HEK293 (cell line): ENCODE measurements at regions not wholly inside any gene's neighbourhood (a gene's known extent, or its start where the extent isn't known, plus 50 kb on each side); places are given as distances from the start of the nearest gene placed in this dataset.
"Not testable (repeated sequence)": the region's sequence is repeated elsewhere in the genome, so short reads cannot be mapped to it uniquely, and the experiment has no call there.

Experiments used
- CTCF ChIA-PET: fragments of 350-600 bp; formaldehyde crosslinking; extraction: SDS; loops from one replicate; lab custom pipeline; 2021; ENCODE audit warnings: antibody characterized with exemption; lab: Yijun Ruan, JAX
- POLR2A ChIA-PET: fragments of 300-600 bp; formaldehyde crosslinking; extraction: SDS; loops from one replicate; lab custom pipeline; 2020; ENCODE audit warnings: antibody characterized with exemption, inconsistent platforms; lab: Yijun Ruan, JAX
- H3K27ac ChIP-seq: fragments of 200-500 bp; sonication (Bioruptor generic); 2 replicates; pipeline ENCODE4 v1.5.1; 2014; ENCODE audit warnings: low read depth, low read length, control low read depth, inconsistent platforms; ENCODE audit errors: extremely low read depth
- H3K36me3 ChIP-seq, 2 experiments: fragments of 200-500 bp in 1 of 2; sonication (Bioruptor generic) in 1 of 2; 1 replicate in 1 of 2; 2 replicates in 1 of 2; pipeline ENCODE4 v1.5.1; 2014 to 2017; ENCODE audit warnings: inconsistent platforms in 2 of 2, low read length in 2 of 2; ENCODE audit not compliant: control insufficient read depth in 2 of 2, insufficient read depth in 1 of 2
- H3K4me1 ChIP-seq: fragments of 200-500 bp; sonication (Bioruptor generic); 2 replicates; pipeline ENCODE4 v1.5.1; 2014; ENCODE audit warnings: mild to moderate bottlenecking, low read length, inconsistent platforms; ENCODE audit not compliant: control insufficient read depth, insufficient read depth
- H3K4me3 ChIP-seq: 2 replicates; pipeline ENCODE4 v1.5.1; 2011; ENCODE audit warnings: low read depth, mild to moderate bottlenecking, control low read depth, low read length, moderate library complexity
- H3K9me3 ChIP-seq: fragments of 200-500 bp; sonication (Bioruptor generic); 2 replicates; pipeline ENCODE4 v1.5.1; 2014; ENCODE audit warnings: low read depth, low read length, inconsistent platforms; ENCODE audit not compliant: control insufficient read depth, insufficient read depth
- EGR2 ChIP-seq: fragments of 450-650 bp; formaldehyde crosslinking; IDR thresholded peaks from 2 replicates; pipeline ENCODE4 v1.5.1; 2016; ENCODE audit warnings: low read depth, missing biosample characterization, missing genetic modification characterization
- GLIS2 ChIP-seq: fragments of 450-650 bp; formaldehyde crosslinking; IDR thresholded peaks from 2 replicates; pipeline ENCODE4 v1.5.1; 2016; ENCODE audit warnings: missing biosample characterization, missing genetic modification characterization
- HIC1 ChIP-seq: fragments of 450-650 bp; formaldehyde crosslinking; IDR thresholded peaks from 2 replicates; pipeline ENCODE4 v1.5.1; 2016; ENCODE audit warnings: missing biosample characterization, missing genetic modification characterization
- KLF7 ChIP-seq: fragments of 450-650 bp; formaldehyde crosslinking; IDR thresholded peaks from 2 replicates; pipeline ENCODE4 v1.5.1; 2016; ENCODE audit warnings: missing biosample characterization, missing genetic modification characterization, borderline replicate concordance
- KLF8 ChIP-seq: fragments of 450-650 bp; formaldehyde crosslinking; IDR thresholded peaks from 2 replicates; pipeline ENCODE4 v1.5.1; 2016; ENCODE audit warnings: missing biosample characterization, missing genetic modification characterization
- MZF1 ChIP-seq: fragments of 450-650 bp; formaldehyde crosslinking; IDR thresholded peaks from 2 replicates; pipeline ENCODE4 v1.5.1; 2017; ENCODE audit warnings: missing biosample characterization, missing genetic modification characterization, borderline replicate concordance
- REST ChIP-seq: fragments of 450-650 bp; formaldehyde crosslinking; IDR thresholded peaks from 2 replicates; pipeline ENCODE4 v1.5.1; 2016; ENCODE audit warnings: missing biosample characterization, missing genetic modification characterization
- ZBTB17 ChIP-seq: fragments of 450-650 bp; formaldehyde crosslinking; IDR thresholded peaks from 2 replicates; pipeline ENCODE4 v1.5.1; 2016; ENCODE audit warnings: missing biosample characterization, missing genetic modification characterization
- ZBTB48 ChIP-seq: fragments of 450-650 bp; formaldehyde crosslinking; IDR thresholded peaks from 2 replicates; pipeline ENCODE4 v1.5.1; 2016; ENCODE audit warnings: missing biosample characterization, missing genetic modification characterization
- ZBTB6 ChIP-seq: fragments of 450-650 bp; formaldehyde crosslinking; IDR thresholded peaks from 2 replicates; pipeline ENCODE4 v1.5.1; 2017; ENCODE audit warnings: missing biosample characterization, missing genetic modification characterization
- ZEB2 ChIP-seq: fragments of 450-650 bp; formaldehyde crosslinking; IDR thresholded peaks from 2 replicates; pipeline ENCODE4 v1.5.1; 2016; ENCODE audit warnings: missing biosample characterization, missing genetic modification characterization
- ZNF280D ChIP-seq: fragments of 450-650 bp; formaldehyde crosslinking; IDR thresholded peaks from 2 replicates; pipeline ENCODE4 v1.5.1; 2016; ENCODE audit warnings: missing biosample characterization, missing genetic modification characterization
- ZNF341 ChIP-seq: fragments of 450-650 bp; formaldehyde crosslinking; IDR thresholded peaks from 2 replicates; pipeline ENCODE4; 2016; ENCODE audit warnings: low read depth, missing biosample characterization, missing genetic modification characterization
- ZNF366 ChIP-seq: fragments of 450-650 bp; formaldehyde crosslinking; conservative IDR thresholded peaks from 2 replicates; pipeline ENCODE4 v1.5.1; 2016; ENCODE audit warnings: missing biosample characterization, missing genetic modification characterization
- ZNF391 ChIP-seq: fragments of 450-650 bp; formaldehyde crosslinking; IDR thresholded peaks from 2 replicates; pipeline ENCODE4 v1.5.1; 2016; ENCODE audit warnings: low read depth, missing biosample characterization, missing genetic modification characterization, borderline replicate concordance
- ZNF433 ChIP-seq: fragments of 450-650 bp; formaldehyde crosslinking; IDR thresholded peaks from 2 replicates; pipeline ENCODE4 v1.5.1; 2016; ENCODE audit warnings: missing biosample characterization, missing genetic modification characterization, low read depth
- ZNF510 ChIP-seq: fragments of 450-650 bp; formaldehyde crosslinking; IDR thresholded peaks from 2 replicates; pipeline ENCODE4 v1.5.1; 2018; ENCODE audit warnings: mild to moderate bottlenecking, missing genetic modification characterization, missing biosample characterization; ENCODE audit not compliant: insufficient replicate concordance
- ZNF629 ChIP-seq: fragments of 450-650 bp; formaldehyde crosslinking; IDR thresholded peaks from 2 replicates; pipeline ENCODE4 v1.5.1; 2017; ENCODE audit warnings: missing biosample characterization, missing genetic modification characterization
- ZNF792 ChIP-seq: fragments of 450-650 bp; formaldehyde crosslinking; IDR thresholded peaks from 2 replicates; pipeline ENCODE4 v1.5.1; 2016; ENCODE audit warnings: missing biosample characterization, missing genetic modification characterization
- ZNF837 ChIP-seq: fragments of 450-650 bp; formaldehyde crosslinking; IDR thresholded peaks from 2 replicates; pipeline ENCODE4 v1.5.1; 2016; ENCODE audit warnings: missing biosample characterization, missing genetic modification characterization
- ZSCAN18 ChIP-seq: fragments of 450-650 bp; formaldehyde crosslinking; IDR thresholded peaks from 2 replicates; pipeline ENCODE4 v1.5.1; 2016; ENCODE audit warnings: missing biosample characterization, missing genetic modification characterization

- ChIA-PET CTCF (no interaction called here), POLR2A (no interaction called here)
- no peak overlapping the region for H3K27ac ChIP-seq
- TF ChIP-seq ZNF433 (tag by site-specific recombination): no peak
- no peak for TF ChIP-seq ZNF366 (tag by site-specific recombination)
- TF ChIP-seq HIC1 (tag by site-specific recombination): no peak
- no peak for TF ChIP-seq ZBTB6 (tag by site-specific recombination)
- TF ChIP-seq ZNF837 (tag by site-specific recombination): no peak
- no peak for TF ChIP-seq KLF8 (tag by site-specific recombination)
- no peak for TF ChIP-seq ZNF510 (tag by site-specific recombination)
- no peak for TF ChIP-seq ZNF792 (tag by site-specific recombination)
- no peak for TF ChIP-seq ZNF280D
- no peak for TF ChIP-seq GLIS2 (tag by site-specific recombination)
- no peak for TF ChIP-seq ZBTB17
- TF ChIP-seq ZNF391: no peak
- TF ChIP-seq ZSCAN18: no peak
- H3K4me3 ChIP-seq: no peak overlapping the region
- no peaks in the 10 kb centered on the region for H3K4me1 ChIP-seq
- H3K36me3 ChIP-seq: no peaks in the 10 kb centered on the region
- H3K9me3 ChIP-seq: no peaks in the 10 kb centered on the region
Measured at GRCh38 chr3:176037636-176038035, 1159.6 kb downstream of the TBL1XR1 start.

GRCh38 chr3:176032043-176032442 lies 1165.2 kb downstream of the TBL1XR1 start:
- no peaks in the 10 kb centered on the region for H3K9me3 ChIP-seq
- no peak overlapping the region for H3K27ac ChIP-seq
- H3K4me3 ChIP-seq: no peak overlapping the region
- ChIA-PET POLR2A (no interaction called here), CTCF (no interaction called here)
- TF ChIP-seq KLF7 (tag by site-specific recombination): no peak
- peak; percentile 54; the same call in 1 of the 2 replicates for TF ChIP-seq ZNF341
- H3K36me3 ChIP-seq: no peaks in the 10 kb centered on the region
- H3K4me1 ChIP-seq: no peaks in the 10 kb centered on the region

- CTCF ChIA-PET: interaction anchor here (0.7 kb wide), 1 partner anchor 33 kb away, joined by 3 read pairs; no protein-coding TSS in a partner anchor
- TF ChIP-seq ZEB2 (peak; percentile 60; the same call in 1 of the 2 replicates), EGR2 (tag by site-specific recombination) (0 out of 2 replicates have a peak, but pooled peaks have one; percentile 22), ZBTB48 (peak; percentile 38; the same call in 1 of the 2 replicates), KLF7 (tag by site-specific recombination) (0 out of 2 replicates have a peak, but pooled peaks have one; percentile 46), ZNF629 (tag by site-specific recombination) (0 out of 2 replicates have a peak, but pooled peaks have one; percentile 39), MZF1 (tag by site-specific recombination) (peak; percentile 64), REST (tag by site-specific recombination) (0 out of 2 replicates have a peak, but pooled peaks have one; percentile 25)
Measured at GRCh38 chr3:176016203-176016602, 1157.1 kb downstream of the NAALADL2 start.

More at GRCh38 chr3:176016203-176016602, 1157.1 kb downstream of the NAALADL2 start:
- H3K9me3 ChIP-seq, H3K4me3 ChIP-seq, POLR2A ChIA-PET, H3K36me3 ChIP-seq, H3K4me1 ChIP-seq, H3K27ac ChIP-seq: not testable (repeated sequence)
